ENCODE measurements at regions not wholly inside any gene's neighbourhood (a gene's known extent, or its start where the extent isn't known, plus 50 kb on each side); places are given as distances from the start of the nearest gene placed in this dataset.

DNA sequence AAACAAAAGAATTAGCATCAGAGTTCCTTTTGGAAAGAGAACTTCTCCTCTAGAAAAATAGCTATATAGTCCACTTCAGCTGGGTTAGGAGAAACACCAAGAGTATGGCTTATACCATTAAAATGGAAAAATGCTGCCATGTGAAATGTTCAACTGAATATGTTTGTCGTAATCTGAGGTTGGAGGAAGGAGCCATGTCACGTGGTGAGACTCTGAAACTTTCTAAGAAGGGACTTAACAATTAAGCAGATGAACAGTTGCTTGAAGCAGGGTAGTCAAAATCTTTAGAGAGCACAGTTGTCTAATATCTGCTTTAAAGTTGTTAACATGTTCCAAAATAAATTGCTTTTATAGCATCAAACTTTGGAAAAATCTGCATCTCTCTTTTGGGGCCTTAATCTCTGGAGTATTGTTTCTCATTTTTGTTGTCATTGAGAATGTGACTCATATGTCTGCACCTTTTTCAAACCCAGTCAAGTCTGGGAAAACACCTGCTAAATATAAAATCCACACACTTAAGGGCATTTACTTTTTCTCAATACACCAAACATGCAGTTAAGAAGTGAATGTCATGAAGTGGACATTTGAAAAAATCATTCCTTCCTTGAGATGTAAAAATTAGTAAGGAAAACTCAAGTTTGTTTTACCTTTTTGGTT is 168.8 kb upstream of the PDE5A start:
- TF ChIP-seq, protein P1, sequence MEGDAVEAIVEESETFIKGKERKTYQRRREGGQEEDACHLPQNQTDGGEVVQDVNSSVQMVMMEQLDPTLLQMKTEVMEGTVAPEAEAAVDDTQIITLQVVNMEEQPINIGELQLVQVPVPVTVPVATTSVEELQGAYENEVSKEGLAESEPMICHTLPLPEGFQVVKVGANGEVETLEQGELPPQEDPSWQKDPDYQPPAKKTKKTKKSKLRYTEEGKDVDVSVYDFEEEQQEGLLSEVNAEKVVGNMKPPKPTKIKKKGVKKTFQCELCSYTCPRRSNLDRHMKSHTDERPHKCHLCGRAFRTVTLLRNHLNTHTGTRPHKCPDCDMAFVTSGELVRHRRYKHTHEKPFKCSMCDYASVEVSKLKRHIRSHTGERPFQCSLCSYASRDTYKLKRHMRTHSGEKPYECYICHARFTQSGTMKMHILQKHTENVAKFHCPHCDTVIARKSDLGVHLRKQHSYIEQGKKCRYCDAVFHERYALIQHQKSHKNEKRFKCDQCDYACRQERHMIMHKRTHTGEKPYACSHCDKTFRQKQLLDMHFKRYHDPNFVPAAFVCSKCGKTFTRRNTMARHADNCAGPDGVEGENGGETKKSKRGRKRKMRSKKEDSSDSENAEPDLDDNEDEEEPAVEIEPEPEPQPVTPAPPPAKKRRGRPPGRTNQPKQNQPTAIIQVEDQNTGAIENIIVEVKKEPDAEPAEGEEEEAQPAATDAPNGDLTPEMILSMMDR (IDR thresholded peaks at IDR 0.05) = no peak
- no peak for TF ChIP-seq POLR2A (IDR thresholded peaks at IDR 0.05)
- H3K9me3 ChIP-seq = no peaks in the 10 kb centered on the region
- no peak for DNase-seq
- no peak overlapping the region for H3K27ac ChIP-seq
- H3K36me3 ChIP-seq (ENCODE audit: low read depth, missing control alignments) = no peaks in the 10 kb centered on the region
- 84 to 90% methylated on average over 2 of the region's 2 CpGs for WGBS, 2 donors
- no peak overlapping the region for H3K4me3 ChIP-seq
- intact Hi-C loops (cut with DNase I; ENCODE audit: low total_unique reads) = no loop called here
- no peaks in the 10 kb centered on the region for H3K4me1 ChIP-seq
- H3K27me3 ChIP-seq = no peaks in the 10 kb centered on the region

DNA sequence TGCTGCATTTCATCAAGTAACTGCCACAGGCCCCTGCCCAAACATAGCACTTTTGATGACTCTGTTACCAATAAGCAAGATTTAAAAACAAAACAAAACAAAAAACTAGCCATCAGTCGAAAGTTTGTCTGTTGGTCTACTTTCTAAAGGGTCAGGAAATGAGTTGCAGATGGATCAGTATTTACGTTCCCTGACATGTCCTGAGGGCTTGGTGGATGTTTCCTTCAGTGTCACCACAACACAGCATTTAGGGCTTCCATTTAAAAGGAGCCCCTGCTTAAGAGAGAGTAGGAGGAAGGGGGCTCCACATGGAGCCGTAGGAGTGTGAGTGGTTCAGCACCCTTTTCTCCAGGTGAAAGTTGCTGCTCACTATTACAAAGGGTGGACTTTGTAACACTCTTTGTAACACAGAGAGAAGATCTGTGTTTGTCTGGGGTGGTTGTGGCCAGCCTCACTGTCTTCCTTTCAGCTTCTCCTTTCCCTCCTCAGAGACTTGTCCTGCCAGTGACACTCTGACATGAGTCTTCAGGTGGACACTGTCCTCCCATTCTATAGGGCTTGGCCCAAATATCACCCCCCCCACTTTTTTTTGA is 167.5 kb upstream of the PDE5A start:
- TF ChIP-seq, protein P1 (IDR thresholded peaks at IDR 0.05) = no peak
- no peak for TF ChIP-seq POLR2A (IDR thresholded peaks at IDR 0.05)
- intact Hi-C loops (cut with DNase I; ENCODE audit: low total_unique reads) = no loop called here
- H3K4me1 ChIP-seq = no peaks in the 10 kb centered on the region
- WGBS, 2 donors = 86 to 89% methylated on average over 3 of the region's 3 CpGs
- H3K9me3 ChIP-seq = no peaks in the 10 kb centered on the region
- no peaks in the 10 kb centered on the region for H3K36me3 ChIP-seq (ENCODE audit: low read depth, missing control alignments)
- no peak for DNase-seq
- no peak overlapping the region for H3K4me3 ChIP-seq
- H3K27me3 ChIP-seq = no peaks in the 10 kb centered on the region
- no peak overlapping the region for H3K27ac ChIP-seq

DNA sequence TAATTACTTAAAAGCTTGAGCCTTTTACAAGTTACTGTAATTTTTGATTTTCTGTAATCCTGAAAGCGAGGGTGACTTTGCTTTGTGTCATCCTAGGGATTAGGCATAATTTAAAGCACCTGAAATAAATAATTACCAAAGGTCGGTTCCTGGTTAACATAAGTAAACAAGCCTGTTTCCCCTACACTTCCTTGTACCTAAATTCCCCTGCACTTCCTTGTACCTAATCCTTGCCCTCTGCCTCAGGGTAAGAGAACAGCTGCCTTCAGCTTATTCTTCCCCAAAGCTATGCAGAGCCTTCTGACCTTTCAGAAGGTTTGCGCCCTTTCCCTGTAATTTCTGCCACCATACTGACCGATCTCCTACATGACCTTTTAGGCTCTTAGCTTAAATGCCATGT is 166.1 kb upstream of the PDE5A start:
- TF ChIP-seq, protein P1 (IDR thresholded peaks at IDR 0.05) = no peak
- TF ChIP-seq POLR2A (IDR thresholded peaks at IDR 0.05) = no peak
- DNase-seq = no peak
- no peaks in the 10 kb centered on the region for H3K9me3 ChIP-seq
- H3K4me1 ChIP-seq = no peaks in the 10 kb centered on the region
- H3K27me3 ChIP-seq = no peaks in the 10 kb centered on the region
- intact Hi-C loops (cut with DNase I; ENCODE audit: low total_unique reads) = no loop called here
- H3K27ac ChIP-seq = no peak overlapping the region
- no peaks in the 10 kb centered on the region for H3K36me3 ChIP-seq (ENCODE audit: low read depth, missing control alignments)
- H3K4me3 ChIP-seq = no peak overlapping the region
- 80 to 88% methylated on average over 4 of the region's 4 CpGs for WGBS, 2 donors

DNA sequence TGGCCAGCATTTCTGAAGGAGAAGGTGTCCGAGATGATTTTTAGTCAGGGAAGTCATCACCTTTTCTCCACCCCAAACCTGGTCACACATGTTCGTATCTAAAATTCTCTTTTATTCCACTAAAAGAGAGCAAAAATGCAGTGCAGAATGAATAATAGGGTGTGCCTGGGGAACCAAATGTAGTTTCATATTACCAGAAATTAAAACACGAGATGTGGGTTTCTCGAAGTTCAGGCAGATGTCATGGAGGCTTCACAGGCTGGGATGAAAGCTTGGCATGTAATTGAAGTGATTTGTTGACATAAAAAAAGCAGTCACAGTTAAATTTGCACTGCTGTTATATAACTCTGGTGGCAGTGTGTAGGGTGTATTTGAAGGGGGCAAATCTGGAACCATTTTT is 165.5 kb upstream of the PDE5A start:
- no peaks in the 10 kb centered on the region for H3K27me3 ChIP-seq
- no peak for DNase-seq
- H3K27ac ChIP-seq = no peak overlapping the region
- 94% methylated on average over 4 of the region's 4 CpGs for WGBS, 2 donors
- H3K36me3 ChIP-seq (ENCODE audit: low read depth, missing control alignments) = no peaks in the 10 kb centered on the region
- intact Hi-C loops (cut with DNase I; ENCODE audit: low total_unique reads) = no loop called here
- H3K4me3 ChIP-seq = no peak overlapping the region
- H3K9me3 ChIP-seq = no peaks in the 10 kb centered on the region
- TF ChIP-seq, protein P1 (IDR thresholded peaks at IDR 0.05) = no peak
- no peak for TF ChIP-seq POLR2A (IDR thresholded peaks at IDR 0.05)
- no peaks in the 10 kb centered on the region for H3K4me1 ChIP-seq

Data from testis (tissue), 2 donors.